ENCODE measurements at regions not wholly inside any gene's neighbourhood (a gene's known extent, or its start where the extent isn't known, plus 50 kb on each side); places are given as distances from the start of the nearest gene placed in this dataset.

DNA sequence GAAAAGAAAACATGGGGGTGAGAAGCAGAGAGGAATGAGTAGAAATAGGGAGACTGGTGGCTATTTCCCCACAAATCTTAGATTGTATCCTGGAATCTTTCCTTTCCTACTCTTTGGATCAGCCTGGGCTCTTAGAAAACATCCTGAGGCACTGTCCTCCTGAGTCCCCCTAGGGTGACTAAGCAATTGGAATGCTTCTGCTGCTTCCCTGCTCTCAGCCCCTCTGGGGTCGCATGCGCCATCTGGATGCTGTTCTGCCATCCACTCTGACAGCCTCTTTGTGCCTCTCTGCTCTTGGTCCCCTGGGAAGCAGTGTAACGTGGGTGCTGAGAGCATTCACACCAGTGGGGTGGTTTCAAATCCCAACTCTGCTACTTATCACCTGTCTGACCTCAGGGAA, 443.0 kb downstream of the SIPA1L2 start:
- TF ChIP-seq, protein P1, sequence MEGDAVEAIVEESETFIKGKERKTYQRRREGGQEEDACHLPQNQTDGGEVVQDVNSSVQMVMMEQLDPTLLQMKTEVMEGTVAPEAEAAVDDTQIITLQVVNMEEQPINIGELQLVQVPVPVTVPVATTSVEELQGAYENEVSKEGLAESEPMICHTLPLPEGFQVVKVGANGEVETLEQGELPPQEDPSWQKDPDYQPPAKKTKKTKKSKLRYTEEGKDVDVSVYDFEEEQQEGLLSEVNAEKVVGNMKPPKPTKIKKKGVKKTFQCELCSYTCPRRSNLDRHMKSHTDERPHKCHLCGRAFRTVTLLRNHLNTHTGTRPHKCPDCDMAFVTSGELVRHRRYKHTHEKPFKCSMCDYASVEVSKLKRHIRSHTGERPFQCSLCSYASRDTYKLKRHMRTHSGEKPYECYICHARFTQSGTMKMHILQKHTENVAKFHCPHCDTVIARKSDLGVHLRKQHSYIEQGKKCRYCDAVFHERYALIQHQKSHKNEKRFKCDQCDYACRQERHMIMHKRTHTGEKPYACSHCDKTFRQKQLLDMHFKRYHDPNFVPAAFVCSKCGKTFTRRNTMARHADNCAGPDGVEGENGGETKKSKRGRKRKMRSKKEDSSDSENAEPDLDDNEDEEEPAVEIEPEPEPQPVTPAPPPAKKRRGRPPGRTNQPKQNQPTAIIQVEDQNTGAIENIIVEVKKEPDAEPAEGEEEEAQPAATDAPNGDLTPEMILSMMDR (IDR thresholded peaks at IDR 0.05; ENCODE audit: insufficient read depth, low read length): no peak
- TF ChIP-seq POLR2AphosphoS5 (IDR thresholded peaks at IDR 0.05; ENCODE audit: low read depth) (no peak), GABPA (IDR thresholded peaks at IDR 0.05; ENCODE audit: low read depth) (no peak)
- TF ChIP-seq, protein P2, sequence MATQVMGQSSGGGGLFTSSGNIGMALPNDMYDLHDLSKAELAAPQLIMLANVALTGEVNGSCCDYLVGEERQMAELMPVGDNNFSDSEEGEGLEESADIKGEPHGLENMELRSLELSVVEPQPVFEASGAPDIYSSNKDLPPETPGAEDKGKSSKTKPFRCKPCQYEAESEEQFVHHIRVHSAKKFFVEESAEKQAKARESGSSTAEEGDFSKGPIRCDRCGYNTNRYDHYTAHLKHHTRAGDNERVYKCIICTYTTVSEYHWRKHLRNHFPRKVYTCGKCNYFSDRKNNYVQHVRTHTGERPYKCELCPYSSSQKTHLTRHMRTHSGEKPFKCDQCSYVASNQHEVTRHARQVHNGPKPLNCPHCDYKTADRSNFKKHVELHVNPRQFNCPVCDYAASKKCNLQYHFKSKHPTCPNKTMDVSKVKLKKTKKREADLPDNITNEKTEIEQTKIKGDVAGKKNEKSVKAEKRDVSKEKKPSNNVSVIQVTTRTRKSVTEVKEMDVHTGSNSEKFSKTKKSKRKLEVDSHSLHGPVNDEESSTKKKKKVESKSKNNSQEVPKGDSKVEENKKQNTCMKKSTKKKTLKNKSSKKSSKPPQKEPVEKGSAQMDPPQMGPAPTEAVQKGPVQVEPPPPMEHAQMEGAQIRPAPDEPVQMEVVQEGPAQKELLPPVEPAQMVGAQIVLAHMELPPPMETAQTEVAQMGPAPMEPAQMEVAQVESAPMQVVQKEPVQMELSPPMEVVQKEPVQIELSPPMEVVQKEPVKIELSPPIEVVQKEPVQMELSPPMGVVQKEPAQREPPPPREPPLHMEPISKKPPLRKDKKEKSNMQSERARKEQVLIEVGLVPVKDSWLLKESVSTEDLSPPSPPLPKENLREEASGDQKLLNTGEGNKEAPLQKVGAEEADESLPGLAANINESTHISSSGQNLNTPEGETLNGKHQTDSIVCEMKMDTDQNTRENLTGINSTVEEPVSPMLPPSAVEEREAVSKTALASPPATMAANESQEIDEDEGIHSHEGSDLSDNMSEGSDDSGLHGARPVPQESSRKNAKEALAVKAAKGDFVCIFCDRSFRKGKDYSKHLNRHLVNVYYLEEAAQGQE (IDR thresholded peaks at IDR 0.05; ENCODE audit: insufficient replicate concordance, low read depth): no peak
